Ammon's horn (tissue), 1 donor: ENCODE measurements at regions not wholly inside any gene's neighbourhood (a gene's known extent, or its start where the extent isn't known, plus 50 kb on each side); places are given as distances from the start of the nearest gene placed in this dataset.
"Not testable (repeated sequence)": the region's sequence is repeated elsewhere in the genome, so short reads cannot be mapped to it uniquely, and the experiment has no call there.

Experiments used
- DNase-seq: peaks from one replicate; pipeline ENCODE4 v3.0.0-alpha.2; 2016; ENCODE audit warnings: low spot score

- DNase-seq = no peak
Measured at GRCh38 chr17:14427900-14428647, 127.2 kb downstream of the HS3ST3B1 start.

- not testable (repeated sequence) for DNase-seq
Measured at GRCh38 chr17:14423156-14423555, 122.3 kb downstream of the HS3ST3B1 start.

- no peak for DNase-seq
Measured at GRCh38 chr17:14417336-14417735, 116.5 kb downstream of the HS3ST3B1 start.

GRCh38 chr17:14409292-14409691, 108.4 kb downstream of the HS3ST3B1 start:
- DNase-seq = no peak

DNA sequence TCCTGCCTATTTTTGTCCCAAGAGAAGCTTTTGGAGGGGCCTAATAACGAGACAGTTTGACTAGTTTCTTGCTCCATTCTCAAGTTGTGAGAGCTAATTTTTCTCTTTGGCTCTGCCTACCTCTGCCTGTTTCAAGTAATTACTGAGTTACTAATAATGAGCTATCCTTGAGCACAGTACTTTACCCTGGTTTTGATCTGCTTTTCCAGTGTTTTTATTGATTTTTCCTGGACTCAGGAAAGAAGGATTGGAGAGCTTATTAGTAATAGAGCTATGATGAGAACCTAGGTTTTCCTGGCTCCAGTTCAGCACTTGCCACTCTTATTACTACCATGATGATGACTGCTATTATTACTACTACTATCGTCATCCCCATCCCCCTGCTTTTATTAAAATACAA, 106.7 kb downstream of the HS3ST3B1 start:
- no peak for DNase-seq

DNA sequence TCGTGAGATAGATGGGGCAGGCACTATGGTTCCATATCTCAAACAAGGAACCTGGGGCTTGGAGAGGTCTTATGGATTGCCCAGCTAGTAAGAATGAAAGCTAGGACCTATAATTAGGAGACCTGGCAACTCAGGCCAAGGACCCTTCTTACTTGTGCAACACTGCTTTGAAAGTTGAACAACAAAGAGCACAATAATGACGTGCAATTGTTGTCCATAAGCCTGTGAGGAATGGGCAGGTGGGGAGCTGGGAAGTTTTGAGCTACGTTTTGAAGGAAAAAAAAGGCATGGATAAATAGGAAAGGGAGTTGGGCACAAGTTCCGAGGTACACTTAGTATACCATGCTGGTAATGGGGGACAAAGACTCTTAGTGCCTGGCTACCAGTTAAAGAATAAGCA, 104.3 kb downstream of the HS3ST3B1 start:
- no peak for DNase-seq
